ENCODE measurements at regions not wholly inside any gene's neighbourhood (a gene's known extent, or its start where the extent isn't known, plus 50 kb on each side); places are given as distances from the start of the nearest gene placed in this dataset.
A peak's percentile ranks its signal among the peaks of the same experiment; 100 is the strongest.

- H3K4me3 Mint-ChIP-seq (ENCODE audit: unreplicated experiment) = no peak overlapping the region
- DNase-seq (ENCODE audit: extremely low spot score, unreplicated experiment) = no peak
- no peaks in the 10 kb centered on the region for H3K36me3 Mint-ChIP-seq (ENCODE audit: unreplicated experiment)
- H3K27me3 Mint-ChIP-seq (ENCODE audit: unreplicated experiment) = no peaks in the 10 kb centered on the region
- H3K4me1 Mint-ChIP-seq (ENCODE audit: unreplicated experiment) = peaks cover 43% of the 10 kb centered on the region
- TF ChIP-seq CTCF (IDR thresholded peaks at IDR 0.05) = no peak
- H3K27ac Mint-ChIP-seq (ENCODE audit: unreplicated experiment) = no peak overlapping the region
- H3K9me3 Mint-ChIP-seq (ENCODE audit: unreplicated experiment) = no peaks in the 10 kb centered on the region
Measured at GRCh38 chr14:51318813-51319597, 79.0 kb downstream of the TMX1 start.

- peaks cover 41% of the 10 kb centered on the region for H3K4me1 Mint-ChIP-seq (ENCODE audit: unreplicated experiment)
- DNase-seq (ENCODE audit: extremely low spot score, unreplicated experiment) = no peak
- no peak for TF ChIP-seq CTCF (IDR thresholded peaks at IDR 0.05)
- no peaks in the 10 kb centered on the region for H3K36me3 Mint-ChIP-seq (ENCODE audit: unreplicated experiment)
- no peak overlapping the region for H3K27ac Mint-ChIP-seq (ENCODE audit: unreplicated experiment)
- H3K9me3 Mint-ChIP-seq (ENCODE audit: unreplicated experiment) = no peaks in the 10 kb centered on the region
- no peaks in the 10 kb centered on the region for H3K27me3 Mint-ChIP-seq (ENCODE audit: unreplicated experiment)
- no peak overlapping the region for H3K4me3 Mint-ChIP-seq (ENCODE audit: unreplicated experiment)
Measured at GRCh38 chr14:51321036-51321435, 81.0 kb downstream of the TMX1 start.

GRCh38 chr14:51323492-51323891 is 83.4 kb downstream of the TMX1 start:
- Mint-ChIP-seq H3K4me3 (ENCODE audit: unreplicated experiment) (no peak overlapping the region), H3K36me3 (ENCODE audit: unreplicated experiment) (no peaks in the 10 kb centered on the region), H3K27me3 (ENCODE audit: unreplicated experiment) (no peaks in the 10 kb centered on the region), H3K9me3 (ENCODE audit: unreplicated experiment) (no peaks in the 10 kb centered on the region), H3K4me1 (ENCODE audit: unreplicated experiment) (peaks cover 37% of the 10 kb centered on the region), H3K27ac (ENCODE audit: unreplicated experiment) (no peak overlapping the region)
- DNase-seq (ENCODE audit: extremely low spot score, unreplicated experiment) = no peak
- TF ChIP-seq CTCF (IDR thresholded peaks at IDR 0.05) = no peak

- no peak for TF ChIP-seq CTCF (IDR thresholded peaks at IDR 0.05)
- peaks cover 30% of the 10 kb centered on the region for H3K4me1 Mint-ChIP-seq (ENCODE audit: unreplicated experiment)
- no peaks in the 10 kb centered on the region for H3K27me3 Mint-ChIP-seq (ENCODE audit: unreplicated experiment)
- DNase-seq (ENCODE audit: extremely low spot score, unreplicated experiment) = no peak
- H3K9me3 Mint-ChIP-seq (ENCODE audit: unreplicated experiment) = no peaks in the 10 kb centered on the region
- no peak overlapping the region for H3K27ac Mint-ChIP-seq (ENCODE audit: unreplicated experiment)
- no peaks in the 10 kb centered on the region for H3K36me3 Mint-ChIP-seq (ENCODE audit: unreplicated experiment)
- H3K4me3 Mint-ChIP-seq (ENCODE audit: unreplicated experiment) = no peak overlapping the region
Measured at GRCh38 chr14:51327376-51327775, 87.3 kb downstream of the TMX1 start.

GRCh38 chr14:51328064-51328771 is 88.2 kb downstream of the TMX1 start:
- Mint-ChIP-seq H3K9me3 (ENCODE audit: unreplicated experiment) (no peaks in the 10 kb centered on the region), H3K4me3 (ENCODE audit: unreplicated experiment) (no peak overlapping the region), H3K27me3 (ENCODE audit: unreplicated experiment) (no peaks in the 10 kb centered on the region), H3K27ac (ENCODE audit: unreplicated experiment) (peak overlapping the region; percentile 5), H3K4me1 (ENCODE audit: unreplicated experiment) (peaks cover 32% of the 10 kb centered on the region), H3K36me3 (ENCODE audit: unreplicated experiment) (no peaks in the 10 kb centered on the region)
- no peak for TF ChIP-seq CTCF (IDR thresholded peaks at IDR 0.05)
- no peak for DNase-seq (ENCODE audit: extremely low spot score, unreplicated experiment)

All from osteocyte (in vitro differentiated cells).